ENCODE measurements at regions not wholly inside any gene's neighbourhood (a gene's known extent, or its start where the extent isn't known, plus 50 kb on each side); places are given as distances from the start of the nearest gene placed in this dataset.

GRCh38 chr3:118742760-118743159 is 291.9 kb downstream of the IGSF11 start:
- H3K27me3 Mint-ChIP-seq: peaks cover 0 to 12% (median 0%) of the 10 kb centered on the region in 5 donors
- Histone ChIP-seq H3K36me3 (ENCODE audit: control insufficient read depth in 2 of 3, insufficient read depth in 3 of 3, low read length in 3 of 3) (no peaks in the 10 kb centered on the region), H3K27me3 (ENCODE audit: control insufficient read depth in 2 of 2, insufficient read depth in 2 of 2, low read length in 2 of 2) (no peaks in the 10 kb centered on the region), H3K9me3 (ENCODE audit: control insufficient read depth in 2 of 3, low read length in 3 of 3) (no peaks in the 10 kb centered on the region), H3K4me3 (ENCODE audit: low read length) (no peak overlapping the region), H3K4me1 (ENCODE audit: control insufficient read depth in 2 of 2, insufficient read depth in 2 of 2, low read length in 2 of 2) (no peaks in the 10 kb centered on the region), H3K27ac (ENCODE audit: low read depth, low read length) (no peak overlapping the region)
- peaks cover 0 to 20% (median 4%) of the 10 kb centered on the region in 11 donors for H3K9me3 Mint-ChIP-seq
- H3K27ac Mint-ChIP-seq: no peak overlapping the region
- H3K36me3 Mint-ChIP-seq: no peaks in the 10 kb centered on the region
- H3K4me3 Mint-ChIP-seq: no peak overlapping the region
- intact Hi-C loops (cut with micrococcal nuclease): no loop called here
- POLR2A ChIA-PET: no interaction called here
- CTCF ChIA-PET: no interaction called here
- DNase-seq: no peak
- no peak for ATAC-seq
- no peaks in the 10 kb centered on the region for H3K4me1 Mint-ChIP-seq

- ChIA-PET POLR2A (no interaction called here), CTCF (no interaction called here)
- no peak for ATAC-seq
- Mint-ChIP-seq H3K4me1 (no peaks in the 10 kb centered on the region), H3K36me3 (no peaks in the 10 kb centered on the region), H3K27me3 (peaks cover 0 to 12% (median 4%) of the 10 kb centered on the region in 5 donors), H3K9me3 (peaks cover 0 to 20% (median 3%) of the 10 kb centered on the region in 11 donors), H3K4me3 (no peak overlapping the region), H3K27ac (no peak overlapping the region)
- Histone ChIP-seq H3K36me3 (ENCODE audit: control insufficient read depth in 2 of 3, insufficient read depth in 3 of 3, low read length in 3 of 3) (no peaks in the 10 kb centered on the region), H3K9me3 (ENCODE audit: control insufficient read depth in 2 of 3, low read length in 3 of 3) (no peaks in the 10 kb centered on the region), H3K27ac (ENCODE audit: low read depth, low read length) (no peak overlapping the region), H3K27me3 (ENCODE audit: control insufficient read depth in 2 of 2, insufficient read depth in 2 of 2, low read length in 2 of 2) (no peaks in the 10 kb centered on the region), H3K4me1 (ENCODE audit: control insufficient read depth in 2 of 2, insufficient read depth in 2 of 2, low read length in 2 of 2) (no peaks in the 10 kb centered on the region), H3K4me3 (ENCODE audit: low read length) (no peak overlapping the region)
- intact Hi-C loops (cut with micrococcal nuclease): no loop called here
- DNase-seq: no peak
Observed at GRCh38 chr3:118744186-118744585, 290.5 kb downstream of the IGSF11 start.

- intact Hi-C loops (cut with micrococcal nuclease): no loop called here
- ChIA-PET POLR2A (no interaction called here), CTCF (no interaction called here)
- DNase-seq (no peak), ATAC-seq (no peak)
- H3K4me1 ChIP-seq (ENCODE audit: control insufficient read depth in 2 of 2, insufficient read depth in 2 of 2, low read length in 2 of 2): no peaks in the 10 kb centered on the region
- H3K27ac ChIP-seq (ENCODE audit: low read depth, low read length): no peak overlapping the region
- H3K4me3 ChIP-seq (ENCODE audit: low read length): no peak overlapping the region
- Mint-ChIP-seq H3K27me3 (peaks cover 0 to 19% (median 3%) of the 10 kb centered on the region in 5 donors), H3K4me3 (no peak overlapping the region), H3K27ac (no peak overlapping the region), H3K9me3 (peaks cover 0 to 18% (median 0%) of the 10 kb centered on the region in 11 donors), H3K36me3 (no peaks in the 10 kb centered on the region), H3K4me1 (no peaks in the 10 kb centered on the region)
- H3K36me3 ChIP-seq (ENCODE audit: control insufficient read depth in 2 of 3, insufficient read depth in 3 of 3, low read length in 3 of 3): no peaks in the 10 kb centered on the region
- H3K9me3 ChIP-seq (ENCODE audit: control insufficient read depth in 2 of 3, low read length in 3 of 3): no peaks in the 10 kb centered on the region
- no peaks in the 10 kb centered on the region for H3K27me3 ChIP-seq (ENCODE audit: control insufficient read depth in 2 of 2, insufficient read depth in 2 of 2, low read length in 2 of 2)
Observed at GRCh38 chr3:118754406-118755252, 280.0 kb downstream of the IGSF11 start.

- CTCF ChIA-PET: no interaction called here
- Mint-ChIP-seq H3K36me3 (no peaks in the 10 kb centered on the region), H3K27me3 (peaks cover 0 to 19% (median 3%) of the 10 kb centered on the region in 5 donors), H3K4me1 (no peaks in the 10 kb centered on the region), H3K4me3 (no peak overlapping the region), H3K27ac (no peak overlapping the region), H3K9me3 (peaks cover 0 to 18% (median 2%) of the 10 kb centered on the region in 11 donors)
- Histone ChIP-seq H3K4me1 (ENCODE audit: control insufficient read depth in 2 of 2, insufficient read depth in 2 of 2, low read length in 2 of 2) (no peaks in the 10 kb centered on the region), H3K27me3 (ENCODE audit: control insufficient read depth in 2 of 2, insufficient read depth in 2 of 2, low read length in 2 of 2) (no peaks in the 10 kb centered on the region), H3K9me3 (ENCODE audit: control insufficient read depth in 2 of 3, low read length in 3 of 3) (no peaks in the 10 kb centered on the region), H3K4me3 (ENCODE audit: low read length) (no peak overlapping the region), H3K36me3 (ENCODE audit: control insufficient read depth in 2 of 3, insufficient read depth in 3 of 3, low read length in 3 of 3) (no peaks in the 10 kb centered on the region), H3K27ac (ENCODE audit: low read depth, low read length) (no peak overlapping the region)
- ATAC-seq (no peak), DNase-seq (no peak)
- intact Hi-C loops (cut with micrococcal nuclease): no loop called here
- POLR2A ChIA-PET: no interaction called here
Observed at GRCh38 chr3:118755253-118755801, 279.3 kb downstream of the IGSF11 start.

GRCh38 chr3:118760585-118761290 is 273.9 kb downstream of the IGSF11 start:
- no peaks in the 10 kb centered on the region for H3K36me3 ChIP-seq (ENCODE audit: control insufficient read depth in 2 of 3, insufficient read depth in 3 of 3, low read length in 3 of 3)
- intact Hi-C loops (cut with micrococcal nuclease): no loop called here
- H3K4me1 Mint-ChIP-seq: no peaks in the 10 kb centered on the region
- H3K27me3 ChIP-seq (ENCODE audit: control insufficient read depth in 2 of 2, insufficient read depth in 2 of 2, low read length in 2 of 2): no peaks in the 10 kb centered on the region
- H3K4me3 Mint-ChIP-seq: no peak overlapping the region
- no peak overlapping the region for H3K27ac Mint-ChIP-seq
- peaks cover 0 to 2% (median 0%) of the 10 kb centered on the region in 11 donors for H3K9me3 Mint-ChIP-seq
- peaks cover 0 to 3% (median 0%) of the 10 kb centered on the region in 5 donors for H3K27me3 Mint-ChIP-seq
- no peaks in the 10 kb centered on the region for H3K36me3 Mint-ChIP-seq
- no peak overlapping the region for H3K27ac ChIP-seq (ENCODE audit: low read depth, low read length)
- ChIA-PET POLR2A (no interaction called here), CTCF (no interaction called here)
- no peak overlapping the region for H3K4me3 ChIP-seq (ENCODE audit: low read length)
- H3K9me3 ChIP-seq (ENCODE audit: control insufficient read depth in 2 of 3, low read length in 3 of 3): no peaks in the 10 kb centered on the region
- no peak for ATAC-seq
- no peaks in the 10 kb centered on the region for H3K4me1 ChIP-seq (ENCODE audit: control insufficient read depth in 2 of 2, insufficient read depth in 2 of 2, low read length in 2 of 2)
- no peak for DNase-seq

GRCh38 chr3:118761291-118761606 is 273.4 kb downstream of the IGSF11 start:
- POLR2A ChIA-PET: no interaction called here
- H3K27me3 Mint-ChIP-seq: peaks cover 0 to 3% (median 0%) of the 10 kb centered on the region in 5 donors
- H3K4me3 Mint-ChIP-seq: no peak overlapping the region
- H3K27me3 ChIP-seq (ENCODE audit: control insufficient read depth in 2 of 2, insufficient read depth in 2 of 2, low read length in 2 of 2): no peaks in the 10 kb centered on the region
- no peaks in the 10 kb centered on the region for H3K4me1 ChIP-seq (ENCODE audit: control insufficient read depth in 2 of 2, insufficient read depth in 2 of 2, low read length in 2 of 2)
- no peaks in the 10 kb centered on the region for H3K36me3 Mint-ChIP-seq
- H3K27ac ChIP-seq (ENCODE audit: low read depth, low read length): no peak overlapping the region
- no peaks in the 10 kb centered on the region for H3K36me3 ChIP-seq (ENCODE audit: control insufficient read depth in 2 of 3, insufficient read depth in 3 of 3, low read length in 3 of 3)
- DNase-seq: no peak
- intact Hi-C loops (cut with micrococcal nuclease): no loop called here
- H3K4me3 ChIP-seq (ENCODE audit: low read length): no peak overlapping the region
- CTCF ChIA-PET: no interaction called here
- H3K27ac Mint-ChIP-seq: no peak overlapping the region
- H3K9me3 Mint-ChIP-seq: peaks cover 0 to 2% (median 0%) of the 10 kb centered on the region in 11 donors
- ATAC-seq: no peak
- no peaks in the 10 kb centered on the region for H3K9me3 ChIP-seq (ENCODE audit: control insufficient read depth in 2 of 3, low read length in 3 of 3)
- no peaks in the 10 kb centered on the region for H3K4me1 Mint-ChIP-seq

Data from naive thymus-derived CD4-positive, alpha-beta T cell (primary cell).